PC-9 (cell line): ENCODE measurements at regions not wholly inside any gene's neighbourhood (a gene's known extent, or its start where the extent isn't known, plus 50 kb on each side); places are given as distances from the start of the nearest gene placed in this dataset.

Experiments used
- CTCF ChIP-seq: fragments of 200-600 bp; sonication (generic); conservative IDR thresholded peaks from 2 replicates; pipeline ENCODE4 v1.6.1; 2017; ENCODE audit warnings: mixed run types, antibody characterized with exemption, mild to moderate bottlenecking, moderate library complexity
- EZH2 ChIP-seq: fragments of 200-600 bp; sonication (generic); IDR thresholded peaks from 2 replicates; pipeline ENCODE4 v1.8.0; 2017; ENCODE audit warnings: antibody characterized with exemption, low read depth

GRCh38 chr4:137806420-137806819, 274.1 kb upstream of the PCDH18 start:
- TF ChIP-seq CTCF: no peak
- TF ChIP-seq EZH2: no peak
